Gastroesophageal sphincter (tissue), 3 donors: ENCODE measurements at regions not wholly inside any gene's neighbourhood (a gene's known extent, or its start where the extent isn't known, plus 50 kb on each side); places are given as distances from the start of the nearest gene placed in this dataset.

Experiments
- POLR2A ChIP-seq, 2 donors: fragments of 450-650 bp; IDR thresholded peaks; one replicate each; pipeline ENCODE4 v1.6.1; 2017; ENCODE audit warnings: antibody characterized with exemption in 2 of 2, mild to moderate bottlenecking in 2 of 2, moderate library complexity in 1 of 2
- POLR2AphosphoS5 ChIP-seq: sonication (generic); formaldehyde crosslinking; IDR thresholded peaks from one replicate; pipeline ENCODE4 v1.6.1; 2017; ENCODE audit warnings: antibody characterized with exemption
- TF ChIP-seq, protein P1 (sequence below), 4 experiments: fragments of 200-600 bp in 2 of 4; fragments of 450-650 bp in 2 of 4; sonication (generic) in 1 of 4; IDR thresholded peaks; one replicate each; pipeline ENCODE4 v1.5.1; 2017 to 2019; ENCODE audit warnings: antibody characterized with exemption in 4 of 4, mild to moderate bottlenecking in 2 of 4, moderate library complexity in 2 of 4

DNA sequence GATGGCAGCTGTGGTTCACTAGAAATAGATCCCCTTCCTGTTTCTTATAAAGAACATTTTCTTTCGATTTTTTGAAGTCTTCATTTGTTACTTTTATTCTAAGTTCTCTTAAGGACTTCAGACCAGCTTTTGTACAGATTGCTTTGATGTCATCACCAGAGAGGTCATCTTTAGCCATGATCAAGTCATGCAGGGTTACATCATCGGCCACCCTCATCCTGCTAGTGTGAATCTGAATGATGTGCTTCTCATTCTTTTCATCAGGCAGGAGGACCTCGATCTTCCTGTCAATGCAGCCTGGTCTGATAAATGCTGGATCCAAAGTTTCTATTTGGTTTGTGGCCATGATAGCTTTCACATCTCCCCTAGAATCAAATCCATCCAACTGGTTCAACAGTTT is 706.7 kb downstream of the RERGL start:
- TF ChIP-seq, protein P1, sequence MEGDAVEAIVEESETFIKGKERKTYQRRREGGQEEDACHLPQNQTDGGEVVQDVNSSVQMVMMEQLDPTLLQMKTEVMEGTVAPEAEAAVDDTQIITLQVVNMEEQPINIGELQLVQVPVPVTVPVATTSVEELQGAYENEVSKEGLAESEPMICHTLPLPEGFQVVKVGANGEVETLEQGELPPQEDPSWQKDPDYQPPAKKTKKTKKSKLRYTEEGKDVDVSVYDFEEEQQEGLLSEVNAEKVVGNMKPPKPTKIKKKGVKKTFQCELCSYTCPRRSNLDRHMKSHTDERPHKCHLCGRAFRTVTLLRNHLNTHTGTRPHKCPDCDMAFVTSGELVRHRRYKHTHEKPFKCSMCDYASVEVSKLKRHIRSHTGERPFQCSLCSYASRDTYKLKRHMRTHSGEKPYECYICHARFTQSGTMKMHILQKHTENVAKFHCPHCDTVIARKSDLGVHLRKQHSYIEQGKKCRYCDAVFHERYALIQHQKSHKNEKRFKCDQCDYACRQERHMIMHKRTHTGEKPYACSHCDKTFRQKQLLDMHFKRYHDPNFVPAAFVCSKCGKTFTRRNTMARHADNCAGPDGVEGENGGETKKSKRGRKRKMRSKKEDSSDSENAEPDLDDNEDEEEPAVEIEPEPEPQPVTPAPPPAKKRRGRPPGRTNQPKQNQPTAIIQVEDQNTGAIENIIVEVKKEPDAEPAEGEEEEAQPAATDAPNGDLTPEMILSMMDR (IDR thresholded peaks at IDR 0.05), result no peak
- no peak for TF ChIP-seq POLR2A (IDR thresholded peaks at IDR 0.05)
- no peak for TF ChIP-seq POLR2AphosphoS5
